GM12874 (cell line): ENCODE measurements at regions not wholly inside any gene's neighbourhood (a gene's known extent, or its start where the extent isn't known, plus 50 kb on each side); places are given as distances from the start of the nearest gene placed in this dataset.

ENCODE experiments used
- TF ChIP-seq, protein P1 (sequence below): IDR thresholded peaks from 2 replicates; pipeline ENCODE4 v1.5.1; 2011; ENCODE audit warnings: low read depth, mild to moderate bottlenecking, control low read depth, low read length, moderate library complexity; ENCODE audit not compliant: insufficient read depth

DNA sequence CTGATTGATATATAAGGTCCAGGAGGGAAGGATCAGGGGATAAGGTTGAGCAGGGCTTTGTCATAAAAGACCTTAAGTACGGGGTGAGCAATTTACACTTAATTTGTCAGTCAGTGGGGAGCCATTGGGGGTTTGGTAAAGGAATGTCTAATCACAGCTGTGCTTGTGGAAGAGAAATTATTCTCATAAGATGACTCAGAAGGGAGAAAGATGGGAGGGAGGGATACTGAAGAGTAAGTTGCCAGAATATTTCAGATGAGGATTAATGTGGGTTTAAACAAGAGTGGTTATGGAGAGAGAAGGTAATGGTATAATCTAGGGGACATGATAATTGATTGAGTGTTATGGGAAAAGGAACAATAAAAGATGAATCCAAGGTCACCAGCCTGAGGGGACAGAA lies 500.1 kb upstream of the CCDC196 start:
- TF ChIP-seq, protein P1, sequence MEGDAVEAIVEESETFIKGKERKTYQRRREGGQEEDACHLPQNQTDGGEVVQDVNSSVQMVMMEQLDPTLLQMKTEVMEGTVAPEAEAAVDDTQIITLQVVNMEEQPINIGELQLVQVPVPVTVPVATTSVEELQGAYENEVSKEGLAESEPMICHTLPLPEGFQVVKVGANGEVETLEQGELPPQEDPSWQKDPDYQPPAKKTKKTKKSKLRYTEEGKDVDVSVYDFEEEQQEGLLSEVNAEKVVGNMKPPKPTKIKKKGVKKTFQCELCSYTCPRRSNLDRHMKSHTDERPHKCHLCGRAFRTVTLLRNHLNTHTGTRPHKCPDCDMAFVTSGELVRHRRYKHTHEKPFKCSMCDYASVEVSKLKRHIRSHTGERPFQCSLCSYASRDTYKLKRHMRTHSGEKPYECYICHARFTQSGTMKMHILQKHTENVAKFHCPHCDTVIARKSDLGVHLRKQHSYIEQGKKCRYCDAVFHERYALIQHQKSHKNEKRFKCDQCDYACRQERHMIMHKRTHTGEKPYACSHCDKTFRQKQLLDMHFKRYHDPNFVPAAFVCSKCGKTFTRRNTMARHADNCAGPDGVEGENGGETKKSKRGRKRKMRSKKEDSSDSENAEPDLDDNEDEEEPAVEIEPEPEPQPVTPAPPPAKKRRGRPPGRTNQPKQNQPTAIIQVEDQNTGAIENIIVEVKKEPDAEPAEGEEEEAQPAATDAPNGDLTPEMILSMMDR = no peak

DNA sequence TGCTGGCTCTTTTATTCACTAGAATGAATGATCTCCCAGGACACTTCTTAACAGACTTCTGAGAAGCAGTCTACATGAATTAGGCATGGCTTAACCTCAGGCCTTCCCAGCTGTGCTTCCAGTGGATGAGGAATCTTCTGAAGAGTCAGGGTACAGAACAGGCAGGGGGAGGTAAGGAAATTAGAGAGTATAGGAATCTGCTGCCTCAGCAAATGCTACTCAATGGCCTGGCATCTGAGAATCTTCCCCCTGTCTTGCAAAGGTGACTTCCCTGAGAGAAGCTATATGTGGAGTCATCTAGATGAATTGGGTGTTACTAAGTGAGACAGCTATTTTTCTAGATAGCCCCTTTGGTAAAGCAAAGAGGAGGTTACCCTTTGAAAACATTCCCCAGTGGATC lies 496.2 kb upstream of the CCDC196 start:
- TF ChIP-seq, protein P1 = no peak

DNA sequence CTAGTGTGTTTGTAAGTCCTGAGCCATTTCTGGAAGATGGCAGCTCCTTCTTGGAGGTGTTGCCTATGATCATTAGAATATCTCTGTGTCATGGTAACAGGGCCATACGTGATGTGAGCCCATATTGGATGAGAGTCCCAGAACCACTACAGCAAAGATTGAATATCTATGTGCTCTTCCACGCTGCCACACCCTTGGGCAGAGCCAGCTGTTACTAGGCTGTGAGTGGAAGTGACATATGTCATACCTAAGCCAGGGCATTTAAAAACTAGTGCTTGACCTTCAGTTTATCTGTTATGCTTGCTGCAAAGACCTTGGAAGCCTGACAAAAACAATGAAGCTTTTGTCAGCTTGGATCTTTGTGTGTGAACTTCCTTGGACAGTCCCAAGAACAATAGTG lies 495.1 kb upstream of the CCDC196 start:
- TF ChIP-seq, protein P1 = no peak

DNA sequence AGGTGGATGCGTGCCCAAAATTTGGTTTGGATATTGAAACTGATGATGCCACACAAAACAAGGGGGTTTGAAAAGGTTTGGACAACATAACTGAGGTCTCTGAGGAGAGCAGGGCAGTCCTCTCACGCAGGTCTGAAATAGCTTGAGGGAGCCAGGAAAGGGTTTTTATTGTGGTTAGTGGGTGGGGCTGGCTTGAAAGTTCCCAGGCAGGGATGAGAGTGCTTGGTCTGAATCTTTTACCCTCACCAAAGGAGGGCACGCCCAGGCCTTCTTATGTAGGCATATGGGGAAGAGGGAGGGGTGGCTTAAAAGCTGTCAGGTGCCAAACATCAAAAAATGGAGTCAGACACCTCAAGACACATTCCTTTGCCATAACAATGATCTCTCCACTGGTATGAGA lies 493.1 kb upstream of the CCDC196 start:
- TF ChIP-seq, protein P1 = no peak

DNA sequence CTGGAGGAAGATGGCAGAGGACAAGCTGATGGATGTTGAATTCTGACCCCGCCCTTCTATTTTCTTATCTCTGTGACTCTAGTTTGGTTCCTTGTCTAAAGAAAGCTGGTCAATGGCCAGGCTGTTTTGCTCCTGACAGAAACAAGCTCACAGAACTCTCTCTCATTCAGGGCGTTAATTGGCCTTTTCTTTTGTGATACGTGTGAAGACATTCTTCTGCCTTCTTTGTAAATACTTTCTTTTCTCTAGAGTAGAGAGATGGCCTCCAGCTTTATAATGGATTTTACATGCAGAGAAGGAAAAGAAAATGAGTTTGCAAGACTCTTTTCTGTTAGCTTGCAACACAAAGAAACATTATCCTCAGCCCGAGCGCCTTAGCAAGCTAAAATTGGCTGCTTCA lies 492.2 kb upstream of the CCDC196 start:
- TF ChIP-seq, protein P1 = no peak

DNA sequence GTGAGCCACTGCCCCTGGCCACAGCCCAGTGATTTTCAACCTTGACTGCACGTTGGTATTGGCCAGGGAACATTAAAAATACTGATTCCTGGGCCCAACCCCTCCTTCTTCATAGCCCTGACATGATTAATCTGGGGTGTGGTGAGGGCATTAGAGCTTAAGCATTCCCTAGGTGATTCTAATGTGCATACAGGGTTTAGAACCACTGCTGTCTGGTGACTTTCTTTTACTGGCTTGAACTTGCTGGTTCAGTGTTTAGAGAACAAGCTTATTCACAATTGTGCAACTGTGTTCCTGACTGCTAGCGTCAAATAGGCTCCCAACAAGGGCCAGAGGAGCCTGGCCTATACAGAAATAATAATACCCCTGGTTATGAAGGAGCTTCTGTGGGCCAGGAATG lies 488.8 kb upstream of the CCDC196 start:
- TF ChIP-seq, protein P1 = no peak

DNA sequence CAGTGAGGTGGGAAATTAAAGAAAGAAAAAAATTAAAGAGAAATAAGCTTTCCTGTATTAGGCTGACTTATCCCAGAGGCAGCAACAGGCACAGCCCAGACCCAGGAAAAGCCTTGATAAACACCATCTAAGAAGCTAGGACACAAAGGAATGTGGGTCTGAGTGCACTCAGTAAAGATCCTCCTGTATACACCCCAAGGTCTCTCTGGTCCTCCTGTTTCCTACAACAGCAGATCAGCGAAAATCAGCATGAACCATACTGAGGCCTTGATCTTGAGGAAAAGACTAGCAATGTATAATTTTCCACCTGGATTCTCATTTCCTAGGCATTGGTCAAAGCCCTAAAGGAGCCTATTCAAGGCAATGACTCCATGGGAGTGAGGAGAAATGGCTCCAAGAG lies 486.3 kb upstream of the CCDC196 start:
- TF ChIP-seq, protein P1 = no peak

DNA sequence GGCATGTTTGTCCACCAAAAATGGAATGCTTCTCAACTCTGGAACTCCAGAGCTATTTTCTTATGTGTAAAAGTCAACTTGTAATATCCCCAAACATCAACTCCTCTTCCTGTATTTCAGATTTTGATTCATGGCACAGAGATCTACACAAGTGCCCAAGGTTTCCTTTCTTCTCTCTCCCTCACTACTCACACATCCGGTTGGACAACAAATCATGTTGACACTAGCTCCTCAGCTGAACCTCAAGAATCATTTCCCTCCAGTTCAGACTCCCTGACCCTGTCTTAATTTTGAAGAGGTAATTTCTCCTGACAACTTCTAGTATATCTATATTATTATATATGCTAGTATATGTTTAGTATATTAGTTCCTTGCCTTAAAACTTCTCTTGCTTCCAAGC lies 485.4 kb upstream of the CCDC196 start:
- TF ChIP-seq, protein P1 = no peak
